Keratinocyte (primary cell): ENCODE measurements at regions not wholly inside any gene's neighbourhood (a gene's known extent, or its start where the extent isn't known, plus 50 kb on each side); places are given as distances from the start of the nearest gene placed in this dataset.

Source experiments
- DNase-seq: peaks from one replicate; pipeline ENCODE4 v3.0.0-alpha.2; 2011; ENCODE audit warnings: low read depth, missing footprints, low spot score
- FAIRE-seq: peaks from 2 replicates; lab custom pipeline; 2011; peaks lifted over from hg19 to GRCh38; lab: Jason Lieb, UNC
- H2AFZ ChIP-seq: 2 replicates; pipeline ENCODE4 v1.6.0; 2012; ENCODE audit warnings: low read length, control low read depth, inconsistent platforms; ENCODE audit not compliant: control insufficient read depth
- H3K27ac ChIP-seq: 2 replicates; pipeline ENCODE4 v1.5.1; 2011; ENCODE audit warnings: low read length; ENCODE audit not compliant: control insufficient read depth, insufficient read depth
- H3K27me3 ChIP-seq: 3 replicates; pipeline ENCODE4 v1.6.0; 2011; ENCODE audit warnings: low read length; ENCODE audit not compliant: control insufficient read depth, insufficient read depth; ENCODE audit errors: extremely low read depth
- H3K36me3 ChIP-seq, 2 experiments: 2 replicates in 1 of 2; 3 replicates in 1 of 2; pipeline ENCODE4 v1.5.1; 2011; ENCODE audit warnings: low read length in 2 of 2, mild to moderate bottlenecking in 1 of 2; ENCODE audit not compliant: control insufficient read depth in 2 of 2, insufficient read depth in 2 of 2; ENCODE audit errors: extremely low read depth in 1 of 2
- H3K4me1 ChIP-seq: 3 replicates; pipeline ENCODE4 v1.5.1; 2011; ENCODE audit warnings: low read length; ENCODE audit not compliant: control insufficient read depth, insufficient read depth; ENCODE audit errors: extremely low read depth
- H3K4me2 ChIP-seq: 3 replicates; pipeline ENCODE4 v1.6.0; 2011; ENCODE audit warnings: low read depth, low read length; ENCODE audit not compliant: control insufficient read depth, insufficient read depth; ENCODE audit errors: extremely low read depth
- H3K4me3 ChIP-seq, 3 experiments: fragments of 200-600 bp in 1 of 3; sonication (generic) in 1 of 3; 2 replicates in 2 of 3; 3 replicates in 1 of 3; pipeline ENCODE4 v1.5.1; 2011 to 2016; ENCODE audit warnings: low read length in 3 of 3, mild to moderate bottlenecking in 3 of 3, control low read depth in 2 of 3, inconsistent platforms in 1 of 3, low read depth in 1 of 3, mixed read lengths in 1 of 3, mixed run types in 1 of 3, moderate library complexity in 1 of 3; ENCODE audit not compliant: control insufficient read depth in 2 of 3, insufficient read depth in 2 of 3; ENCODE audit errors: extremely low read depth in 1 of 3
- H3K79me2 ChIP-seq: 2 replicates; pipeline ENCODE4 v1.6.0; 2012; ENCODE audit warnings: low read length; ENCODE audit not compliant: control insufficient read depth, insufficient read depth
- H3K9ac ChIP-seq: 3 replicates; pipeline ENCODE4 v1.6.0; 2011; ENCODE audit warnings: low read length; ENCODE audit not compliant: control insufficient read depth, insufficient read depth; ENCODE audit errors: extremely low read depth
- H3K9me1 ChIP-seq: 3 replicates; pipeline ENCODE4 v1.6.0; 2011; ENCODE audit warnings: low read length; ENCODE audit not compliant: control insufficient read depth, insufficient read depth; ENCODE audit errors: extremely low read depth
- H3K9me3 ChIP-seq: 2 replicates; pipeline ENCODE4 v1.5.1; 2012; ENCODE audit warnings: low read depth, low read length; ENCODE audit not compliant: control insufficient read depth
- H4K20me1 ChIP-seq: 3 replicates; pipeline ENCODE4 v1.6.0; 2011; ENCODE audit warnings: low read length; ENCODE audit not compliant: control insufficient read depth, insufficient read depth; ENCODE audit errors: extremely low read depth
- EZH2 ChIP-seq: IDR thresholded peaks from one replicate; pipeline ENCODE4 v1.6.1; 2012; ENCODE audit warnings: inconsistent platforms, mild to moderate bottlenecking, low read length, moderate library complexity
- dilution Hi-C: fragments of 300-500 bp; cut with MboI; formaldehyde crosslinking; loops from one replicate; pipeline ENCODE4 v1.7.0; 2020; ENCODE audit warnings: low sequenced_read_pairs; ENCODE audit not compliant: extremely low pct_ligation_motif_present
- TF ChIP-seq, protein P1 (sequence below), 3 experiments: IDR thresholded peaks in 1 of 3; conservative IDR thresholded peaks in 1 of 3; optimal IDR thresholded peaks in 1 of 3; 2 replicates in 2 of 3; 3 replicates in 1 of 3; pipeline versions ENCODE3 to v1.5.1; 2011; ENCODE audit warnings: low read length in 3 of 3, mild to moderate bottlenecking in 3 of 3, moderate library complexity in 2 of 3, control low read depth in 1 of 3, inconsistent platforms in 1 of 3; ENCODE audit not compliant: insufficient read depth in 2 of 3; ENCODE audit errors: extremely low read depth in 1 of 3

DNA sequence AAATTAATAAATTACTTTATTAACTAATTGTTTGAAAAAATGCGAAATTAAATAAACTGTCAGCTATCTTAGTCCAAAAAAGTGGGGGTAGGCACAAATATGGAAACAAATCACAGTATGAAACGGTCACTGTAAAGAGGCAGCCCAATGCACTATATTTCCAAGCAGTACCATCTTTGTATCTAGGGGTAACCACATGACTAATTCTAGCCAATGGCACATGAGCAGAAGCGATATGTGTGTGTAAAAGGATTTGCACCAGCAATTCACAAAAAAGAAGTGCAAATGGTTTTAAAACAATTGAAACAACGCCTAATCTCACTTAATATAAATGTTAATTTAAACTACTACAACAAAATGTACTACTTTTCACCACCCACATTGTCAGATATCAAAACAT, 129.5 kb upstream of the PRNP start:
- no peak overlapping the region for H3K27ac ChIP-seq
- no peak overlapping the region for H3K9ac ChIP-seq
- no peak for FAIRE-seq
- H3K9me3 ChIP-seq: no peaks in the 10 kb centered on the region
- H3K27me3 ChIP-seq: no peaks in the 10 kb centered on the region
- H2AFZ ChIP-seq: no peak overlapping the region
- dilution Hi-C loops: no loop called here
- H3K36me3 ChIP-seq: no peaks in the 10 kb centered on the region
- H4K20me1 ChIP-seq: no peaks in the 10 kb centered on the region
- H3K9me1 ChIP-seq: no peaks in the 10 kb centered on the region
- H3K4me3 ChIP-seq: no peak overlapping the region
- no peak overlapping the region for H3K4me2 ChIP-seq
- H3K79me2 ChIP-seq: no peaks in the 10 kb centered on the region
- TF ChIP-seq, protein P1, sequence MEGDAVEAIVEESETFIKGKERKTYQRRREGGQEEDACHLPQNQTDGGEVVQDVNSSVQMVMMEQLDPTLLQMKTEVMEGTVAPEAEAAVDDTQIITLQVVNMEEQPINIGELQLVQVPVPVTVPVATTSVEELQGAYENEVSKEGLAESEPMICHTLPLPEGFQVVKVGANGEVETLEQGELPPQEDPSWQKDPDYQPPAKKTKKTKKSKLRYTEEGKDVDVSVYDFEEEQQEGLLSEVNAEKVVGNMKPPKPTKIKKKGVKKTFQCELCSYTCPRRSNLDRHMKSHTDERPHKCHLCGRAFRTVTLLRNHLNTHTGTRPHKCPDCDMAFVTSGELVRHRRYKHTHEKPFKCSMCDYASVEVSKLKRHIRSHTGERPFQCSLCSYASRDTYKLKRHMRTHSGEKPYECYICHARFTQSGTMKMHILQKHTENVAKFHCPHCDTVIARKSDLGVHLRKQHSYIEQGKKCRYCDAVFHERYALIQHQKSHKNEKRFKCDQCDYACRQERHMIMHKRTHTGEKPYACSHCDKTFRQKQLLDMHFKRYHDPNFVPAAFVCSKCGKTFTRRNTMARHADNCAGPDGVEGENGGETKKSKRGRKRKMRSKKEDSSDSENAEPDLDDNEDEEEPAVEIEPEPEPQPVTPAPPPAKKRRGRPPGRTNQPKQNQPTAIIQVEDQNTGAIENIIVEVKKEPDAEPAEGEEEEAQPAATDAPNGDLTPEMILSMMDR (optimal IDR thresholded peaks at IDR 0.05 in 1 of 3, IDR thresholded peaks at IDR 0.05 in 1 of 3, conservative IDR thresholded peaks at IDR 0.05 in 1 of 3; ENCODE audit: extremely low read depth in 1 of 3, insufficient read depth in 2 of 3, low read length in 3 of 3): no peak
- TF ChIP-seq EZH2: no peak
- DNase-seq: no peak
- H3K4me1 ChIP-seq: peaks cover 11% of the 10 kb centered on the region

DNA sequence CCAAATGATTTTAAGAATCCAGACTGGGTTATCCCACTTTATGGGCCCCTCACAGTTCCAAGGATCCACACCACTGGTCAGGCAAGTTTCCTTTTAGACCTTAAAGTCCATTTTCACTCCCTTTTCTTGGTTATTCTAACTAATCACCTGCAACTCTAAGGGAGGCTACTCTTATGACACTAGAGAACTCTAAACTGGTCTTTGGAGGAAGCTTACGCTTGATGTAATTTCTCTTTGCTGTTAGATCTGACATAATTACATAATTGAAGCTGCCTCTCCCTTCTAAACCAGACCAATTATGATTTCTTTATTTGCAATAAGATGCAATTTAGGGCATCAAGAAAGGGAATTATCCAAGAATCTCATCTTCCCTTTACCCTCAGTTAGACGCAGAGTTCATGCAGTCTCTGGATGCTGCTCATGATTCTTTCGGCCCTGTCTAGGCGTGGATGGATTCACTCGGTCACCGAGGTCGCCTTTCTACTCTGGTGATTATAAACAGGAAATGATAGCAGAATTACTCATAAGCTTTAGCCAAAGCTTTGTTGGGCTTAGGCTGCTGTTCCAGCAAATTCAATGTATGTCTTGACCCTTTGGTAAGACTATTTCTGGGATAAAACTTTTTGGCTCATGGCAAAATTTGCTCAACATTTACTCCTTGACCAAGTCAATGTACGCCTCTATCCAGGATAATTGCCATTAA, 130.9 kb upstream of the PRNP start:
- Histone ChIP-seq H3K9me3 (no peaks in the 10 kb centered on the region), H3K27ac (no peak overlapping the region), H3K4me2 (peak overlapping the region; percentile 20), H3K27me3 (no peaks in the 10 kb centered on the region), H3K9ac (no peak overlapping the region), H3K36me3 (no peaks in the 10 kb centered on the region), H4K20me1 (no peaks in the 10 kb centered on the region), H3K4me3 (no peak overlapping the region), H2AFZ (no peak overlapping the region), H3K4me1 (peaks cover 22% of the 10 kb centered on the region), H3K9me1 (no peaks in the 10 kb centered on the region), H3K79me2 (no peaks in the 10 kb centered on the region)
- FAIRE-seq (peak; percentile 75), DNase-seq (no peak)
- no peak for TF ChIP-seq EZH2
- TF ChIP-seq, protein P1 (optimal IDR thresholded peaks at IDR 0.05 in 1 of 3, IDR thresholded peaks at IDR 0.05 in 1 of 3, conservative IDR thresholded peaks at IDR 0.05 in 1 of 3; ENCODE audit: extremely low read depth in 1 of 3, insufficient read depth in 2 of 3, low read length in 3 of 3): no peak
- dilution Hi-C loops: no loop called here
